ENCODE measurements at regions not wholly inside any gene's neighbourhood (a gene's known extent, or its start where the extent isn't known, plus 50 kb on each side); places are given as distances from the start of the nearest gene placed in this dataset.

DNA sequence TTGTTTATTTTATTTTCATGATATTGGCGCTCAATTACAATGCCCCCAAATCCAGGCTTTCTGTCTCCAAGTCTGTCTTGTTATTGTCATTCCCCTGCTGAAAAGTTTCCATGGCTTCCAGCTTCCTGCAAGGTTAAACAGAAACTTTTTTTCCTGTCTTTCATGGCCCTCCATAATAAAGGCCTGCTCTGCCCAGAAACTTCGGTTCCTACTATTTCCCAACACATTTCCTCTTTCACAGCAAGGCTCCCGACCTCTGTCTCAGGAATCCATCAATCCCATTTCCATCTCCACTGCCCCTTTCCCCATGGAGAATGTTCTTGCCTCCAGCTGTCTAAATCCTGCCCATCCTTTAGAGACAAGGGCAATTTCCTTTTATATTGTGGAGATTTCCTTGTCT is 365.2 kb upstream of the JARID2 start:
- ATAC-seq: no peak
- no peak for TF ChIP-seq ISL1 (CRISPR knock-in tag; IDR thresholded peaks at IDR 0.05)
- TF ChIP-seq, protein P1, sequence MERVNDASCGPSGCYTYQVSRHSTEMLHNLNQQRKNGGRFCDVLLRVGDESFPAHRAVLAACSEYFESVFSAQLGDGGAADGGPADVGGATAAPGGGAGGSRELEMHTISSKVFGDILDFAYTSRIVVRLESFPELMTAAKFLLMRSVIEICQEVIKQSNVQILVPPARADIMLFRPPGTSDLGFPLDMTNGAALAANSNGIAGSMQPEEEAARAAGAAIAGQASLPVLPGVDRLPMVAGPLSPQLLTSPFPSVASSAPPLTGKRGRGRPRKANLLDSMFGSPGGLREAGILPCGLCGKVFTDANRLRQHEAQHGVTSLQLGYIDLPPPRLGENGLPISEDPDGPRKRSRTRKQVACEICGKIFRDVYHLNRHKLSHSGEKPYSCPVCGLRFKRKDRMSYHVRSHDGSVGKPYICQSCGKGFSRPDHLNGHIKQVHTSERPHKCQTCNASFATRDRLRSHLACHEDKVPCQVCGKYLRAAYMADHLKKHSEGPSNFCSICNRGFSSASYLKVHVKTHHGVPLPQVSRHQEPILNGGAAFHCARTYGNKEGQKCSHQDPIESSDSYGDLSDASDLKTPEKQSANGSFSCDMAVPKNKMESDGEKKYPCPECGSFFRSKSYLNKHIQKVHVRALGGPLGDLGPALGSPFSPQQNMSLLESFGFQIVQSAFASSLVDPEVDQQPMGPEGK (CRISPR knock-in tag; IDR thresholded peaks at IDR 0.05; ENCODE audit: borderline replicate concordance): no peak
- TF ChIP-seq, protein P2, sequence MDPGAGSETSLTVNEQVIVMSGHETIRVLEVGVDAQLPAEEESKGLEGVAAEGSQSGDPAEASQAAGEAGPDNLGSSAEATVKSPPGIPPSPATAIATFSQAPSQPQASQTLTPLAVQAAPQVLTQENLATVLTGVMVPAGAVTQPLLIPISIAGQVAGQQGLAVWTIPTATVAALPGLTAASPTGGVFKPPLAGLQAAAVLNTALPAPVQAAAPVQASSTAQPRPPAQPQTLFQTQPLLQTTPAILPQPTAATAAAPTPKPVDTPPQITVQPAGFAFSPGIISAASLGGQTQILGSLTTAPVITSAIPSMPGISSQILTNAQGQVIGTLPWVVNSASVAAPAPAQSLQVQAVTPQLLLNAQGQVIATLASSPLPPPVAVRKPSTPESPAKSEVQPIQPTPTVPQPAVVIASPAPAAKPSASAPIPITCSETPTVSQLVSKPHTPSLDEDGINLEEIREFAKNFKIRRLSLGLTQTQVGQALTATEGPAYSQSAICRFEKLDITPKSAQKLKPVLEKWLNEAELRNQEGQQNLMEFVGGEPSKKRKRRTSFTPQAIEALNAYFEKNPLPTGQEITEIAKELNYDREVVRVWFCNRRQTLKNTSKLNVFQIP (CRISPR knock-in tag; IDR thresholded peaks at IDR 0.05; ENCODE audit: borderline replicate concordance, low read depth): no peak
- no peak for TF ChIP-seq SNAI2 (CRISPR knock-in tag; IDR thresholded peaks at IDR 0.05)
- no peak for TF ChIP-seq ZFP3 (CRISPR knock-in tag; IDR thresholded peaks at IDR 0.05)
- TF ChIP-seq ZC3H10 (CRISPR knock-in tag; IDR thresholded peaks at IDR 0.05): no peak
- TF ChIP-seq ZNF8 (CRISPR knock-in tag; IDR thresholded peaks at IDR 0.05): no peak
- no peak for TF ChIP-seq ARNTL (CRISPR knock-in tag; IDR thresholded peaks at IDR 0.05; ENCODE audit: borderline replicate concordance, low read depth)
- TF ChIP-seq ESRRG (CRISPR knock-in tag; IDR thresholded peaks at IDR 0.05): no peak
- no peak for TF ChIP-seq TOX (CRISPR knock-in tag; IDR thresholded peaks at IDR 0.05; ENCODE audit: borderline replicate concordance)
- no peak for TF ChIP-seq OSR1 (CRISPR knock-in tag; IDR thresholded peaks at IDR 0.05)
- TF ChIP-seq, protein P3, sequence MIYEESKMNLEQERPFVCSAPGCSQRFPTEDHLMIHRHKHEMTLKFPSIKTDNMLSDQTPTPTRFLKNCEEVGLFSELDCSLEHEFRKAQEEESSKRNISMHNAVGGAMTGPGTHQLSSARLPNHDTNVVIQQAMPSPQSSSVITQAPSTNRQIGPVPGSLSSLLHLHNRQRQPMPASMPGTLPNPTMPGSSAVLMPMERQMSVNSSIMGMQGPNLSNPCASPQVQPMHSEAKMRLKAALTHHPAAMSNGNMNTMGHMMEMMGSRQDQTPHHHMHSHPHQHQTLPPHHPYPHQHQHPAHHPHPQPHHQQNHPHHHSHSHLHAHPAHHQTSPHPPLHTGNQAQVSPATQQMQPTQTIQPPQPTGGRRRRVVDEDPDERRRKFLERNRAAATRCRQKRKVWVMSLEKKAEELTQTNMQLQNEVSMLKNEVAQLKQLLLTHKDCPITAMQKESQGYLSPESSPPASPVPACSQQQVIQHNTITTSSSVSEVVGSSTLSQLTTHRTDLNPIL (CRISPR knock-in tag; IDR thresholded peaks at IDR 0.05; ENCODE audit: low read depth): no peak
- TF ChIP-seq CSDC2 (CRISPR knock-in tag; IDR thresholded peaks at IDR 0.05): no peak

DNA sequence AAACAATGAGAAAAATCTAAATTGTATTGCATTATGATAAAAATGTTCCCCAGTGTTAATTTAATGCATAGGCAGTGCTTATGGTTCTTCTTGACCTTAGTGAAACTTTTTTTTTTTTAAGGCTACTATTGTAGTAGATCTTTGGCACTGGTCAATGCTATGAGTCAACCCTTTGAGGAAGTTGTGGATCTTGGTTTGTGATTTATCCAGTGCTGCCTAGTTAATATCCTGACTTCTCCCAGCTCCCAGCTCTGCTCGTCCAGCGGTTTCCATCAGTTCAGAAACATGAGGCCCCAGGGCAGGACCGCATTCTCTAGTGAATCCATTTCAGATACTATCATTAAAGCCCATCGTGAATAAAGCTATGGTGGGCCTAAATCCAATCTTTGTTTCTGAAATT is 364.5 kb upstream of the JARID2 start:
- TF ChIP-seq CSDC2 (CRISPR knock-in tag; IDR thresholded peaks at IDR 0.05): no peak
- TF ChIP-seq ZNF70 (CRISPR knock-in tag; IDR thresholded peaks at IDR 0.05): no peak
- TF ChIP-seq OSR1 (CRISPR knock-in tag; IDR thresholded peaks at IDR 0.05): no peak
- TF ChIP-seq SNAI2 (CRISPR knock-in tag; IDR thresholded peaks at IDR 0.05): no peak
- TF ChIP-seq ZC3H10 (CRISPR knock-in tag; IDR thresholded peaks at IDR 0.05): no peak
- TF ChIP-seq ZFP3 (CRISPR knock-in tag; IDR thresholded peaks at IDR 0.05): no peak
- TF ChIP-seq, protein P4, sequence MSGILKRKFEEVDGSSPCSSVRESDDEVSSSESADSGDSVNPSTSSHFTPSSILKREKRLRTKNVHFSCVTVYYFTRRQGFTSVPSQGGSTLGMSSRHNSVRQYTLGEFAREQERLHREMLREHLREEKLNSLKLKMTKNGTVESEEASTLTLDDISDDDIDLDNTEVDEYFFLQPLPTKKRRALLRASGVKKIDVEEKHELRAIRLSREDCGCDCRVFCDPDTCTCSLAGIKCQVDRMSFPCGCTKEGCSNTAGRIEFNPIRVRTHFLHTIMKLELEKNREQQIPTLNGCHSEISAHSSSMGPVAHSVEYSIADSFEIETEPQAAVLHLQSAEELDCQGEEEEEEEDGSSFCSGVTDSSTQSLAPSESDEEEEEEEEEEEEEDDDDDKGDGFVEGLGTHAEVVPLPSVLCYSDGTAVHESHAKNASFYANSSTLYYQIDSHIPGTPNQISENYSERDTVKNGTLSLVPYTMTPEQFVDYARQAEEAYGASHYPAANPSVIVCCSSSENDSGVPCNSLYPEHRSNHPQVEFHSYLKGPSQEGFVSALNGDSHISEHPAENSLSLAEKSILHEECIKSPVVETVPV (CRISPR knock-in tag; IDR thresholded peaks at IDR 0.05): no peak
- no peak for TF ChIP-seq ZFP30 (CRISPR knock-in tag; IDR thresholded peaks at IDR 0.05)
- no peak for TF ChIP-seq BACH2 (CRISPR knock-in tag; IDR thresholded peaks at IDR 0.05; ENCODE audit: borderline replicate concordance)
- no peak for TF ChIP-seq GLIS3 (CRISPR knock-in tag; IDR thresholded peaks at IDR 0.05)
- TF ChIP-seq ARNTL (CRISPR knock-in tag; IDR thresholded peaks at IDR 0.05; ENCODE audit: borderline replicate concordance, low read depth): no peak
- no peak for TF ChIP-seq RARB (CRISPR knock-in tag; IDR thresholded peaks at IDR 0.05)
- no peak for TF ChIP-seq ISL1 (CRISPR knock-in tag; IDR thresholded peaks at IDR 0.05)
- TF ChIP-seq, protein P5, sequence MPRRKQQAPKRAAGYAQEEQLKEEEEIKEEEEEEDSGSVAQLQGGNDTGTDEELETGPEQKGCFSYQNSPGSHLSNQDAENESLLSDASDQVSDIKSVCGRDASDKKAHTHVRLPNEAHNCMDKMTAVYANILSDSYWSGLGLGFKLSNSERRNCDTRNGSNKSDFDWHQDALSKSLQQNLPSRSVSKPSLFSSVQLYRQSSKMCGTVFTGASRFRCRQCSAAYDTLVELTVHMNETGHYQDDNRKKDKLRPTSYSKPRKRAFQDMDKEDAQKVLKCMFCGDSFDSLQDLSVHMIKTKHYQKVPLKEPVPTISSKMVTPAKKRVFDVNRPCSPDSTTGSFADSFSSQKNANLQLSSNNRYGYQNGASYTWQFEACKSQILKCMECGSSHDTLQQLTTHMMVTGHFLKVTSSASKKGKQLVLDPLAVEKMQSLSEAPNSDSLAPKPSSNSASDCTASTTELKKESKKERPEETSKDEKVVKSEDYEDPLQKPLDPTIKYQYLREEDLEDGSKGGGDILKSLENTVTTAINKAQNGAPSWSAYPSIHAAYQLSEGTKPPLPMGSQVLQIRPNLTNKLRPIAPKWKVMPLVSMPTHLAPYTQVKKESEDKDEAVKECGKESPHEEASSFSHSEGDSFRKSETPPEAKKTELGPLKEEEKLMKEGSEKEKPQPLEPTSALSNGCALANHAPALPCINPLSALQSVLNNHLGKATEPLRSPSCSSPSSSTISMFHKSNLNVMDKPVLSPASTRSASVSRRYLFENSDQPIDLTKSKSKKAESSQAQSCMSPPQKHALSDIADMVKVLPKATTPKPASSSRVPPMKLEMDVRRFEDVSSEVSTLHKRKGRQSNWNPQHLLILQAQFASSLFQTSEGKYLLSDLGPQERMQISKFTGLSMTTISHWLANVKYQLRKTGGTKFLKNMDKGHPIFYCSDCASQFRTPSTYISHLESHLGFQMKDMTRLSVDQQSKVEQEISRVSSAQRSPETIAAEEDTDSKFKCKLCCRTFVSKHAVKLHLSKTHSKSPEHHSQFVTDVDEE (CRISPR knock-in tag; IDR thresholded peaks at IDR 0.05): no peak
- no peak for TF ChIP-seq ZNF8 (CRISPR knock-in tag; IDR thresholded peaks at IDR 0.05)
- TF ChIP-seq, protein P3 (CRISPR knock-in tag; IDR thresholded peaks at IDR 0.05; ENCODE audit: low read depth): no peak
- no peak for TF ChIP-seq PPARA (CRISPR knock-in tag; IDR thresholded peaks at IDR 0.05; ENCODE audit: borderline replicate concordance)
- no peak for ATAC-seq
